GM23248 (cell line): ENCODE measurements at regions not wholly inside any gene's neighbourhood (a gene's known extent, or its start where the extent isn't known, plus 50 kb on each side); places are given as distances from the start of the nearest gene placed in this dataset.

Experiments
- DNase-seq: peaks from one replicate; pipeline ENCODE4 v3.0.0-alpha.2; 2015
- H2AFZ ChIP-seq: fragments of 200-600 bp; sonication (generic); 2 replicates; pipeline ENCODE4 v1.6.1; 2016; ENCODE audit warnings: antibody characterized with exemption
- H3F3A ChIP-seq: fragments of 200-600 bp; sonication (generic); 2 replicates; pipeline ENCODE4 v1.6.1; 2016; ENCODE audit warnings: mild to moderate bottlenecking, antibody characterized with exemption, mixed run types; ENCODE audit not compliant: insufficient read depth
- H3K27ac ChIP-seq: fragments of 200-600 bp; sonication (generic); 2 replicates; pipeline ENCODE4 v1.5.1; 2016; ENCODE audit warnings: mild to moderate bottlenecking
- H3K27me3 ChIP-seq: fragments of 200-600 bp; sonication (generic); replicated peaks from 2 replicates; pipeline ENCODE4 v1.6.1; 2016; ENCODE audit warnings: mild to moderate bottlenecking; ENCODE audit not compliant: insufficient read depth
- H3K36me3 ChIP-seq: fragments of 200-600 bp; sonication (generic); 2 replicates; pipeline ENCODE4 v1.6.1; 2016; ENCODE audit warnings: low read depth, mild to moderate bottlenecking
- H3K4me1 ChIP-seq: fragments of 200-600 bp; sonication (generic); 2 replicates; pipeline ENCODE4 v1.6.1; 2016; ENCODE audit warnings: mild to moderate bottlenecking; ENCODE audit not compliant: insufficient read depth
- H3K4me2 ChIP-seq: fragments of 200-600 bp; sonication (generic); one replicate; pipeline ENCODE4 v1.6.1; 2016; ENCODE audit warnings: mild to moderate bottlenecking; ENCODE audit not compliant: unreplicated experiment
- H3K4me3 ChIP-seq: fragments of 200-600 bp; sonication (generic); 2 replicates; pipeline ENCODE4 v1.5.1; 2016; ENCODE audit warnings: mild to moderate bottlenecking
- H3K79me2 ChIP-seq: fragments of 200-600 bp; sonication (generic); 2 replicates; pipeline ENCODE4 v1.6.1; 2016; ENCODE audit warnings: mild to moderate bottlenecking; ENCODE audit not compliant: insufficient read depth
- H3K9ac ChIP-seq: fragments of 200-600 bp; sonication (generic); 2 replicates; pipeline ENCODE4 v1.6.1; 2016; ENCODE audit warnings: mild to moderate bottlenecking
- H3K9me2 ChIP-seq: fragments of 200-600 bp; sonication (generic); 2 replicates; pipeline ENCODE4 v1.6.1; 2016; ENCODE audit warnings: mixed run types, mild to moderate bottlenecking, moderate library complexity; ENCODE audit not compliant: insufficient read depth
- H3K9me3 ChIP-seq: fragments of 200-600 bp; sonication (generic); one replicate; pipeline ENCODE4 v1.6.1; 2017; ENCODE audit warnings: low read depth
- H4K20me1 ChIP-seq: fragments of 200-600 bp; sonication (generic); 2 replicates; pipeline ENCODE4 v1.6.0; 2016; ENCODE audit not compliant: insufficient read depth
- EZH2 ChIP-seq: fragments of 200-600 bp; sonication (generic); IDR thresholded peaks from 2 replicates; pipeline ENCODE4 v1.6.1; 2018; ENCODE audit warnings: antibody characterized with exemption, mild to moderate bottlenecking; ENCODE audit not compliant: insufficient read depth, poor library complexity, severe bottlenecking
- EZH2phosphoT487 ChIP-seq: fragments of 200-600 bp; sonication (generic); IDR thresholded peaks from 2 replicates; pipeline ENCODE4 v1.6.1; 2018; ENCODE audit warnings: antibody characterized with exemption, moderate library complexity, mild to moderate bottlenecking, low read depth; ENCODE audit not compliant: insufficient read depth
- WGBS, 2 experiments: methylation state at CpG; one replicate each; pipeline ENCODE4 v1.1.6; 2015 to 2017; ENCODE audit warnings: low lambda C conversion rate in 2 of 2, low coverage in 1 of 2; ENCODE audit errors: missing lambda C conversion rate in 2 of 2; 5-methylcytosine and 5-hydroxymethylcytosine counted together
- in situ Hi-C: fragments of 300-500 bp; cut with MboI; formaldehyde crosslinking; loops from 2 replicates; pipeline ENCODE4 v1.15.0; 2020

DNA sequence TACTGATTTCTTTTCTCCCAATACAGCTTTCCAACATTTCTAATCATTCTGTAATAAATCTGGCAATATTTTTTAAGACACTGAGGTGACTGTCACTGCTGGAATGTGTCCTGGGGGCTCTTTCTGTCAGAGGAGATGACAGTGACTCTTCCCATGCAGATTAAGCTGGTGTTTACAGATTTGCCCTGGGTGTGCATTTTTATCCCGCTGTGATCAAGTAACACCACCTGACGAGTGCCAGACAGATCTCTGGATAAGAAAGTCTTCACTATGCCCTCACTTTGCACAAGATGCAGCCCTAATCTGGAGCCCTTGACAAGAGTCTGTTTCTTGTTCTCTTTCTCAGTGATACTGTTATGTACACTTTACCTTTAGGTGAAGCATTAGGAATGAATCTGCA lies 477.7 kb downstream of the ZIC1 start:
- no peak for TF ChIP-seq EZH2
- TF ChIP-seq EZH2phosphoT487: no peak
- H3K4me1 ChIP-seq: no peaks in the 10 kb centered on the region
- no peak overlapping the region for H3K4me2 ChIP-seq
- no peak for DNase-seq
- no peak overlapping the region for H2AFZ ChIP-seq
- no peak overlapping the region for H3K9ac ChIP-seq
- H3K4me3 ChIP-seq: no peak overlapping the region
- H3K79me2 ChIP-seq: no peaks in the 10 kb centered on the region
- no peaks in the 10 kb centered on the region for H3K27me3 ChIP-seq
- no peak overlapping the region for H3K27ac ChIP-seq
- 63 to 75% methylated on average over 2 of the region's 2 CpGs for WGBS, 2 experiments
- H3K36me3 ChIP-seq: no peaks in the 10 kb centered on the region
- no peaks in the 10 kb centered on the region for H4K20me1 ChIP-seq
- H3F3A ChIP-seq: no peaks in the 10 kb centered on the region
- in situ Hi-C loops: no loop called here
- H3K9me2 ChIP-seq: no peaks in the 10 kb centered on the region
- peaks cover 5% of the 10 kb centered on the region for H3K9me3 ChIP-seq

DNA sequence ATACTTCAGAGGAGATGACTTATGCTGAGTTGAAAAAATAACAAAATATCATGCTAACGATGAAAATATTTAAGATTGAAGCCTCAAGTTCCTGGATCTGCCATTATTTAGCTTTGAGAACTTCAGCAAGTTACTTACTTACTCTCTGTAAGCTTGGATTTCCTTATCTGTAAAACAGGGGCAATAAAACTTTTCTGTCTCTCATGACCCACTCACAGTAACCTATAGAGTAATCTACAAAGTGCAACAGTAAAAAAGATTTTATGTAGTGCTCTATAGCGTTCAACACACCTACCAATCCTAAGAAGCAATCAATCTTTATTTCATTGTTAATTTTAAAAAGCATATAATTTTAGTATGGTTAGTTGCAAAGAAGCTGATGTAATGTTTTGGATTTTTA lies 478.6 kb downstream of the ZIC1 start:
- H3K4me3 ChIP-seq: no peak overlapping the region
- no peaks in the 10 kb centered on the region for H3F3A ChIP-seq
- in situ Hi-C loops: no loop called here
- H3K27me3 ChIP-seq: no peaks in the 10 kb centered on the region
- no peaks in the 10 kb centered on the region for H3K79me2 ChIP-seq
- no peaks in the 10 kb centered on the region for H3K36me3 ChIP-seq
- H4K20me1 ChIP-seq: no peaks in the 10 kb centered on the region
- WGBS, 2 experiments: 65 to 66% methylated on average over 2 of the region's 2 CpGs
- no peak overlapping the region for H3K27ac ChIP-seq
- no peak overlapping the region for H3K4me2 ChIP-seq
- no peak overlapping the region for H3K9ac ChIP-seq
- H2AFZ ChIP-seq: no peak overlapping the region
- H3K9me2 ChIP-seq: no peaks in the 10 kb centered on the region
- no peak for DNase-seq
- TF ChIP-seq EZH2 (no peak), EZH2phosphoT487 (no peak)
- H3K9me3 ChIP-seq: peaks cover 5% of the 10 kb centered on the region
- H3K4me1 ChIP-seq: no peaks in the 10 kb centered on the region

DNA sequence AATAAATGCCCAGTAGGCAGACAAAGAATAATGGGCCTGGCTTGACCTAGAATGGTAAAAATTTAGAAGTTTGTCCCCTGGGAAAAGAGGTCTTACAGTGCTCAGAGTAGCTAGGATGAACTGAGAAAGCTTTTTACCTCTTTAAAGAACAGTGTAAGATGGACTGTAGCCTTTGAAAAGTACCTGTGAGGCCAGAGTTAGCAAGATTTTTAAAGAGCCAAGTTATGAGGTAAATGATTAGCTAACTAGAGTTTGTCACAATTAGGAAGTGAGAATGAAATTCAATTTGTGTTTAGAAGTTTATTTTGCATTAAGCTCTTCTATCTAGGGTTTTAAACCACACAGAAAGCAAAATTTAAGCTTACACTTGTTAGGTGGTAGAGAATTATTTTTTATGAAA lies 480.9 kb downstream of the ZIC1 start:
- no peaks in the 10 kb centered on the region for H3F3A ChIP-seq
- H3K4me1 ChIP-seq: no peaks in the 10 kb centered on the region

DNA sequence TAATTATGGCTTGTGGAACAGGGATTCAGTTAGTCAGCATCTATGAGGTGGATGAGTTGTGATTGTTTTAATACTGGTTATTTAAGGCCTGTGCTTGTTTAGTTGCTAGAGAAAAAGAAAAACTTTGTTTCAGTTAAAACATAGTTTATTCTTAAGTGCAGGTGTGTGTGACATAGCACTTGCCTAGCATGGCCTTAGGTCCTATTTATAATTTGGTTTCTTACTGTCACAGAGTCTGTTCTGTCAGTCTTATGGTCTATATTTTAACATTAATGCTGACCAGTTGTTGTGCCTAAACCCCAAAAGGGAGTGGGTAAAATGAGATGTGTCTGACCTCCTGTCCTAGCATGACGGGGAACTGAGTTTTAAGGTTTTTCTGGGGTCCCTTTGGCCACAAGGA lies 486.3 kb downstream of the ZIC1 start:
- WGBS, 2 experiments: 87 to 90% methylated on average over 1 of the region's 1 CpG
- H3K36me3 ChIP-seq: no peaks in the 10 kb centered on the region

More for the DNA sequence above, 480.9 kb downstream of the ZIC1 start:
- Histone ChIP-seq H4K20me1 (no peaks in the 10 kb centered on the region), H3K79me2 (no peaks in the 10 kb centered on the region), H3K36me3 (no peaks in the 10 kb centered on the region), H3K9ac (no peak overlapping the region), H3K27me3 (no peaks in the 10 kb centered on the region), H3K4me3 (no peak overlapping the region), H3K9me2 (no peaks in the 10 kb centered on the region), H2AFZ (no peak overlapping the region), H3K4me2 (no peak overlapping the region), H3K9me3 (no peaks in the 10 kb centered on the region), H3K27ac (no peak overlapping the region)
- no peak for DNase-seq
- TF ChIP-seq EZH2 (no peak), EZH2phosphoT487 (no peak)
- in situ Hi-C loops: no loop called here

DNA sequence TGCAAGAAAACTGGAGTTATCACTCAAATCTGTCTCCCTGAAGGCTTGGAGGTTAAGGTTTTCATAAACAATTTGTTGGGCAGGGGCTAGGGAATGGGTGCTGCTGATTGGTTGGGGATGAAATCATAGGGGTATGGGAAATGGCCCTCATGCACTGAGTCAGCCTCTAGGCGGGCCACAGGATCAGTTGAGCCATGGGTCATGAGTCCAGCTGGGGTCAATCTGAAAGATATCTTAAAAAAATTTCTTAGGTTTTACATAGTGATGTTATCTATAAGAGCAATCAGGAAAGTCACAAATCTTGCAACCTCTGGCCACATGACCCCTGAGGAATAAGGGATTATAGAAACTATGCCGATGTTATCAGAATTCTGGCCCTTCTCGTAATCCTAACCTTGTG lies 491.7 kb downstream of the ZIC1 start:
- Histone ChIP-seq H3K4me2 (no peak overlapping the region), H3K9ac (no peak overlapping the region), H3K9me2 (no peaks in the 10 kb centered on the region), H3K9me3 (no peaks in the 10 kb centered on the region), H3K36me3 (peaks cover 4% of the 10 kb centered on the region; the same call in 1 of the 2 replicates), H4K20me1 (no peaks in the 10 kb centered on the region), H3K4me3 (no peak overlapping the region), H3K79me2 (no peaks in the 10 kb centered on the region), H2AFZ (no peak overlapping the region), H3F3A (no peaks in the 10 kb centered on the region), H3K4me1 (no peaks in the 10 kb centered on the region), H3K27me3 (no peaks in the 10 kb centered on the region), H3K27ac (no peak overlapping the region)
- TF ChIP-seq EZH2phosphoT487 (no peak), EZH2 (no peak)
- DNase-seq: no peak
- 93 to 95% methylated on average over 3 of the region's 3 CpGs for WGBS, 2 experiments
- in situ Hi-C loops: no loop called here

More for the DNA sequence above, 486.3 kb downstream of the ZIC1 start:
- Histone ChIP-seq H3K27ac (no peak overlapping the region), H3K4me1 (no peaks in the 10 kb centered on the region), H4K20me1 (no peaks in the 10 kb centered on the region), H3K4me2 (no peak overlapping the region), H3K9me2 (no peaks in the 10 kb centered on the region), H3K79me2 (no peaks in the 10 kb centered on the region), H3K9ac (no peak overlapping the region), H3K27me3 (no peaks in the 10 kb centered on the region), H3F3A (no peaks in the 10 kb centered on the region), H3K9me3 (no peaks in the 10 kb centered on the region), H3K4me3 (no peak overlapping the region), H2AFZ (no peak overlapping the region)
- TF ChIP-seq EZH2 (no peak), EZH2phosphoT487 (no peak)
- DNase-seq: no peak
- in situ Hi-C loops: no loop called here
